Activated naive CD4-positive, alpha-beta T cell treated with anti-CD3 and anti-CD28 coated beads, Interleukin-2, amount 10 ng/mL, durations not matched to agents 7 days and 5 days (primary cell): ENCODE measurements at regions not wholly inside any gene's neighbourhood (a gene's known extent, or its start where the extent isn't known, plus 50 kb on each side); places are given as distances from the start of the nearest gene placed in this dataset.
"Not testable (repeated sequence)": the region's sequence is repeated elsewhere in the genome, so short reads cannot be mapped to it uniquely, and the experiment has no call there.

Experiments
- CTCF ChIA-PET: fragments of 350-600 bp; sonication (Branson Sonifier 250); formaldehyde crosslinking; loops from one replicate; lab custom pipeline; 2021; ENCODE audit warnings: antibody characterized with exemption; lab: Charles Lee
- DNase-seq: peaks from one replicate; pipeline ENCODE4 v3.0.0-alpha.2; 2020
- H3K27ac Mint-ChIP-seq: one replicate; pipeline ENCODE4 v1.8.0; 2021; ENCODE audit warnings: mild to moderate bottlenecking, moderate library complexity, mixed read lengths
- H3K27me3 Mint-ChIP-seq: one replicate; pipeline ENCODE4 v1.8.0; 2021; ENCODE audit warnings: mild to moderate bottlenecking, mixed read lengths
- H3K36me3 Mint-ChIP-seq: one replicate; pipeline ENCODE4 v1.8.0; 2021; ENCODE audit warnings: mixed read lengths
- H3K4me1 Mint-ChIP-seq: one replicate; pipeline ENCODE4 v1.8.0; 2021; ENCODE audit warnings: mixed read lengths
- H3K4me3 Mint-ChIP-seq: one replicate; pipeline ENCODE4 v1.8.0; 2021; ENCODE audit warnings: mild to moderate bottlenecking, moderate library complexity, mixed read lengths
- H3K9me3 Mint-ChIP-seq: one replicate; pipeline ENCODE4 v1.8.0; 2021; ENCODE audit warnings: mixed read lengths

GRCh38 chr20:47842004-47842403, 56.7 kb upstream of the SULF2 start:
- CTCF ChIA-PET, H3K4me1 Mint-ChIP-seq, H3K27ac Mint-ChIP-seq, DNase-seq, H3K4me3 Mint-ChIP-seq, H3K9me3 Mint-ChIP-seq, H3K36me3 Mint-ChIP-seq: not testable (repeated sequence)
- H3K27me3 Mint-ChIP-seq, result peaks cover 43% of the 10 kb centered on the region

GRCh38 chr20:47836256-47836817, 51.1 kb upstream of the SULF2 start:
- H3K27me3 Mint-ChIP-seq, H3K4me1 Mint-ChIP-seq, H3K9me3 Mint-ChIP-seq, H3K4me3 Mint-ChIP-seq, CTCF ChIA-PET, H3K36me3 Mint-ChIP-seq, DNase-seq, H3K27ac Mint-ChIP-seq: not testable (repeated sequence)
